Adrenal gland (tissue), 9 donors: ENCODE measurements at regions not wholly inside any gene's neighbourhood (a gene's known extent, or its start where the extent isn't known, plus 50 kb on each side); places are given as distances from the start of the nearest gene placed in this dataset.

ENCODE experiments used
- DNase-seq, 7 donors: peaks; one replicate each; pipeline ENCODE4 v3.0.0-alpha.2; 2019 to 2020
- H3K27ac ChIP-seq, 5 donors: fragments of 200-600 bp; sonication (generic) in 4 of 5; 1 replicate in 3 of 5; 2 replicates in 2 of 5; pipeline versions ENCODE4 v1.5.1 to v1.8.0; 2016 to 2020; ENCODE audit warnings: mild to moderate bottlenecking in 1 of 5
- H3K27me3 ChIP-seq: fragments of 200-600 bp; 2 replicates; pipeline ENCODE4 v1.8.0; 2021
- H3K36me3 ChIP-seq, 2 donors: fragments of 200-600 bp; replicated peaks in 1 of 2; 1 replicate in 1 of 2; 2 replicates in 1 of 2; pipeline versions ENCODE4 v1.5.1 to v1.8.0; 2018 to 2022
- H3K4me1 ChIP-seq, 2 donors: fragments of 200-600 bp; replicated peaks in 1 of 2; 1 replicate in 1 of 2; 2 replicates in 1 of 2; pipeline versions ENCODE4 v1.5.1 to v1.8.0; 2018 to 2021
- H3K4me3 ChIP-seq, 4 donors: fragments of 200-600 bp; sonication (generic) in 3 of 4; one replicate each; pipeline ENCODE4 v1.5.1; 2016 to 2018
- H3K9me3 ChIP-seq, 3 donors: fragments of 200-600 bp; sonication (generic) in 1 of 3; replicated peaks in 1 of 3; 1 replicate in 2 of 3; 2 replicates in 1 of 3; pipeline versions ENCODE4 v1.5.1 to v1.8.0; 2016 to 2021
- POLR2A ChIP-seq, 2 donors: fragments of 450-650 bp; IDR thresholded peaks; one replicate each; pipeline ENCODE4 v1.6.1; 2017; ENCODE audit warnings: antibody characterized with exemption in 2 of 2, mild to moderate bottlenecking in 2 of 2, moderate library complexity in 1 of 2
- WGBS, 4 donors: extraction: QIAGEN DNeasy Blood & Tissue Kit in 2 of 4; methylation state at CpG; one replicate each; pipeline versions ENCODE4 v1.1.5 to v1.1.7; 2013 to 2017; 5-methylcytosine and 5-hydroxymethylcytosine counted together
- intact Hi-C, 2 donors: fragments of 100-400 bp; cut with DNase I; formaldehyde crosslinking; loops; one replicate each; pipeline versions ENCODE4 v1.14.1 to v1.15.0; 2022 to 2023
- TF ChIP-seq, protein P1 (sequence below), 6 experiments: fragments of 450-650 bp in 4 of 6; fragments of 200-600 bp in 2 of 6; sonication (generic) in 1 of 6; IDR thresholded peaks; 1 replicate in 5 of 6; 2 replicates in 1 of 6; pipeline versions ENCODE4 v1.5.1 to v1.8.0; 2016 to 2021; ENCODE audit warnings: antibody characterized with exemption in 6 of 6, mild to moderate bottlenecking in 2 of 6, moderate library complexity in 1 of 6
- donor health status: healthy with polysubstance abuse.
- donor health status: Bipolar disorder and iron deficiency.
- donor health status: DM: yes; HTN: yes; CAD: no.
- donor health status: DM: no; HTN: no; CAD: no.
- donor health status: DM: no; HTN: no; CAD: no.

DNA sequence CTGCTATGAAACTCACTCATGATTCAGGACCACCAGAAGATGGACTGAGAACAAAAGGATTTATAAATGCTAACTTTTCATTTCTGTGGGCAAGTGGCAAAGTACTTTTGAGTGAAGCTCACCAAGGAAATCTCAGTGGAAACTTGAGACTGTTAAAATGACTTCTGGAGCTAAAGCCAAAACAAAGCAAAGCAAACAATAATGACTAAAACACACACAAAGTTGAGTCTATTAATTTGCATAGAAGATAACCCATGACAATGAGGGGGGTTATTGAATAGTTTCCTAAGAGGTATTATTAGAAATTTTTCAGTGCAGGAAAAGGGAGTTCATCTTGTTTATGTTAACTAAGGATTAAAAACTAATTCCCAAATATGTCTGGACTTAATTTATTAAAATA lies 612.8 kb upstream of the FAM174A start:
- Histone ChIP-seq H3K27me3 (no peaks in the 10 kb centered on the region), H3K4me3 (no peak overlapping the region), H3K27ac (no peak overlapping the region), H3K9me3 (no peaks in the 10 kb centered on the region), H3K36me3 (no peaks in the 10 kb centered on the region), H3K4me1 (no peaks in the 10 kb centered on the region)
- no peak for DNase-seq
- intact Hi-C loops, result no loop called here
- TF ChIP-seq POLR2A (IDR thresholded peaks at IDR 0.05), result no peak
- TF ChIP-seq, protein P1, sequence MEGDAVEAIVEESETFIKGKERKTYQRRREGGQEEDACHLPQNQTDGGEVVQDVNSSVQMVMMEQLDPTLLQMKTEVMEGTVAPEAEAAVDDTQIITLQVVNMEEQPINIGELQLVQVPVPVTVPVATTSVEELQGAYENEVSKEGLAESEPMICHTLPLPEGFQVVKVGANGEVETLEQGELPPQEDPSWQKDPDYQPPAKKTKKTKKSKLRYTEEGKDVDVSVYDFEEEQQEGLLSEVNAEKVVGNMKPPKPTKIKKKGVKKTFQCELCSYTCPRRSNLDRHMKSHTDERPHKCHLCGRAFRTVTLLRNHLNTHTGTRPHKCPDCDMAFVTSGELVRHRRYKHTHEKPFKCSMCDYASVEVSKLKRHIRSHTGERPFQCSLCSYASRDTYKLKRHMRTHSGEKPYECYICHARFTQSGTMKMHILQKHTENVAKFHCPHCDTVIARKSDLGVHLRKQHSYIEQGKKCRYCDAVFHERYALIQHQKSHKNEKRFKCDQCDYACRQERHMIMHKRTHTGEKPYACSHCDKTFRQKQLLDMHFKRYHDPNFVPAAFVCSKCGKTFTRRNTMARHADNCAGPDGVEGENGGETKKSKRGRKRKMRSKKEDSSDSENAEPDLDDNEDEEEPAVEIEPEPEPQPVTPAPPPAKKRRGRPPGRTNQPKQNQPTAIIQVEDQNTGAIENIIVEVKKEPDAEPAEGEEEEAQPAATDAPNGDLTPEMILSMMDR (IDR thresholded peaks at IDR 0.05), result no peak

DNA sequence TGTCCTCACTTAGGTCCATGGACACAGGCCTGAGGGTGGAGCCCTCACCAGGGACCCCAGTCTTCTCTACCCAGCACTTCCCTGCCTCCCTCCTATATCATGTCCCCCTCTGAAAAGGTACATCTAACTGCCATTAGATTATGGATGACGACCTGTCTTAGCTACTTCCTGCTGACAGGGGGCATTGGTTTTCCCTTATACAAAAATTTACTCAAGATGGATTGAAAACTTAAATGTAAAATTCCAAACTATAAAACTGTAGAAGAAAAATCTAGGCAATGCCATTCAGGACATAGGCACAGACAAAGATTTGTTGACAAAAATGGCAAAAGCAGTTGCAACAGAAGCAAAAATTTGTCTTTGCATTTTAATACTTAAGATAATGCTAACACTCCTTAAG lies 623.2 kb upstream of the FAM174A start:
- DNase-seq, result no peak
- Histone ChIP-seq H3K27me3 (no peaks in the 10 kb centered on the region), H3K4me1 (no peaks in the 10 kb centered on the region), H3K9me3 (no peaks in the 10 kb centered on the region), H3K36me3 (no peaks in the 10 kb centered on the region), H3K4me3 (no peak overlapping the region), H3K27ac (no peak overlapping the region)
- intact Hi-C loops, result no loop called here
- TF ChIP-seq POLR2A (IDR thresholded peaks at IDR 0.05), result no peak
- TF ChIP-seq, protein P1 (IDR thresholded peaks at IDR 0.05), result no peak
- WGBS, 4 donors, result 44 to 75% (median 61%) methylated on average over 1 of the region's 1 CpG

DNA sequence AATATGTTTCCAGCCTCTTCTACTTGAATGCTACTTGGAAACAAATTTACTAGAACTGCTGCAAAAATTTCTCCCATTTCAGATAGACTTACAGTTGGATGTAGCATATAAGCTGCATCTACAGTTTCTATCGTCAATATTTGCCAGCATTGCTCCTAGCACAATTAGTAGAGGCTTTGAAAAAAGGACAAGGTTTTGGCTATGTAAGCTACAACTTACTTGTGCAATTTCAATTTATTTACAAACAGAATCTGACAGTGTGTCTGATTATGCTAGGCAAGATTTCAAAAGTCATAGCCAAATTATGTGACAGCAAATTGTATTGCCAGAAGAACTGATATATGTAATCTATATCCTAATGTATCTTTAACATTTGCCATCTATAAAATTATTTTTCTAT lies 628.4 kb upstream of the FAM174A start:
- H3K27me3 ChIP-seq, result no peaks in the 10 kb centered on the region
- DNase-seq, result no peak
- 78 to 96% (median 88%) methylated on average over 1 of the region's 1 CpG for WGBS, 4 donors
- no peaks in the 10 kb centered on the region for H3K36me3 ChIP-seq
- H3K9me3 ChIP-seq, result no peaks in the 10 kb centered on the region
- TF ChIP-seq POLR2A (IDR thresholded peaks at IDR 0.05), result no peak
- TF ChIP-seq, protein P1 (IDR thresholded peaks at IDR 0.05), result no peak
- no peak overlapping the region for H3K4me3 ChIP-seq
- H3K4me1 ChIP-seq, result no peaks in the 10 kb centered on the region
- no peak overlapping the region for H3K27ac ChIP-seq
- intact Hi-C loops, result no loop called here

DNA sequence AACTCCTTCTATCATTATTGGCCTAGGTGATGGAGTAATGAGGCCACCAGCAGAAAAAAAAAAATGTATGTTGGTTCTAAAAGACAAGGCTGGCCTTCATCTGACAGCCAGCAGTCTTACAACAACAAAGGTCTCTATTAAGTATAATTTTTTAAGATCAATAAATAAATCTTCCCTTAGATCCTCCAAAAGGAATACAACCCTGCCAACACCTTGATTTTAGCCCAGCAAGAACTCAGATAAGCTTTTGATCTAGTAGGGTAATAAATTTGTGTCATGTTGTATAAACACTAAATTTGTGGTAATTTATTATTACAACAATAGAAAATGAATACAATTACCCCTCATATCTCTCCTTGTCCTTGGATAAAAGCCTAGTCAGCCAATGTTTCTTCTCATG lies 633.2 kb upstream of the FAM174A start:
- H3K27ac ChIP-seq, result no peak overlapping the region
- H3K9me3 ChIP-seq, result no peaks in the 10 kb centered on the region
- intact Hi-C loops, result no loop called here
- no peak overlapping the region for H3K4me3 ChIP-seq
- no peaks in the 10 kb centered on the region for H3K4me1 ChIP-seq
- no peaks in the 10 kb centered on the region for H3K36me3 ChIP-seq
- DNase-seq, result no peak
- H3K27me3 ChIP-seq, result no peaks in the 10 kb centered on the region
- no peak for TF ChIP-seq POLR2A (IDR thresholded peaks at IDR 0.05)
- TF ChIP-seq, protein P1 (IDR thresholded peaks at IDR 0.05), result no peak
